GM12875 (cell line): ENCODE measurements at regions not wholly inside any gene's neighbourhood (a gene's known extent, or its start where the extent isn't known, plus 50 kb on each side); places are given as distances from the start of the nearest gene placed in this dataset.

Source experiments
- H3K4me3 ChIP-seq: one replicate; pipeline ENCODE4 v1.5.1; 2011; ENCODE audit warnings: low read depth, low read length, control low read depth
- TF ChIP-seq, protein P1 (sequence below): IDR thresholded peaks from 2 replicates; pipeline ENCODE4 v1.5.1; 2011; ENCODE audit warnings: low read depth, mild to moderate bottlenecking, control low read depth, inconsistent platforms, low read length, moderate library complexity, borderline replicate concordance; ENCODE audit not compliant: insufficient read depth

DNA sequence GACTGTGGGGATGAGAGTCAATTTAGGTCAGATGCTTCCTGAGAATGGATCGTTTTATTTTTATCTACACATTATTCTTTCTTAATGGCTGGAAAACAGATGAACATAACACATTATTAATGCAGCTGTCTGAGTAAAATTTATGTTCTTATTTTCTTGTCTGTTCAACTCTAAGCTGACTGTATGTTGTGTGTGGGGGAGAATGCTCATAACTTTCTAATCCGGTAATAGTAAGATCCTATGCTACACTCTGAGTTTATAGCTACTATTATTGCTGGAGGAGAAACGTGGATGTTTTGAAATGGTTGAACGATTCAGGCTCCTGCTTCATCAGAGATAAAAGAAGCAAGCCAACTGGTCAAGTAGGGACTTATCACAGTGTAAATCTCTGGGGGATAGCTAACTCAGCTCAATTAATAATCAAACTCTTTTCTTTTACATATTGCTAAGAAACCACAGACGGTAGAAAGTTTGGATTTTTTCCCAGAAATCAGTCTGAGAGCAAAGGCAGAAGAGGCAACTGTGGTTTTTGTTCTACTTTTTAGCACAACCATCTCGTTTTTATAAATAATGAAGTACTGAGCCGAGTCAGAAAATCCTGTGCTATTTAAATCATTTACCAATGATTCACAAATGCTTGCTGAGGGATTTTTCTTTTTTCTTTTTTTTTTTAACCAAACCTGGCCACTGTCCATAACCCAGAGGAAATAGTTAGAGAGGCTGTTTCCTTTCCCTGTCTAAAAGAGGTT is 265.0 kb upstream of the FAM174A start:
- TF ChIP-seq, protein P1, sequence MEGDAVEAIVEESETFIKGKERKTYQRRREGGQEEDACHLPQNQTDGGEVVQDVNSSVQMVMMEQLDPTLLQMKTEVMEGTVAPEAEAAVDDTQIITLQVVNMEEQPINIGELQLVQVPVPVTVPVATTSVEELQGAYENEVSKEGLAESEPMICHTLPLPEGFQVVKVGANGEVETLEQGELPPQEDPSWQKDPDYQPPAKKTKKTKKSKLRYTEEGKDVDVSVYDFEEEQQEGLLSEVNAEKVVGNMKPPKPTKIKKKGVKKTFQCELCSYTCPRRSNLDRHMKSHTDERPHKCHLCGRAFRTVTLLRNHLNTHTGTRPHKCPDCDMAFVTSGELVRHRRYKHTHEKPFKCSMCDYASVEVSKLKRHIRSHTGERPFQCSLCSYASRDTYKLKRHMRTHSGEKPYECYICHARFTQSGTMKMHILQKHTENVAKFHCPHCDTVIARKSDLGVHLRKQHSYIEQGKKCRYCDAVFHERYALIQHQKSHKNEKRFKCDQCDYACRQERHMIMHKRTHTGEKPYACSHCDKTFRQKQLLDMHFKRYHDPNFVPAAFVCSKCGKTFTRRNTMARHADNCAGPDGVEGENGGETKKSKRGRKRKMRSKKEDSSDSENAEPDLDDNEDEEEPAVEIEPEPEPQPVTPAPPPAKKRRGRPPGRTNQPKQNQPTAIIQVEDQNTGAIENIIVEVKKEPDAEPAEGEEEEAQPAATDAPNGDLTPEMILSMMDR: no peak
- no peak overlapping the region for H3K4me3 ChIP-seq

DNA sequence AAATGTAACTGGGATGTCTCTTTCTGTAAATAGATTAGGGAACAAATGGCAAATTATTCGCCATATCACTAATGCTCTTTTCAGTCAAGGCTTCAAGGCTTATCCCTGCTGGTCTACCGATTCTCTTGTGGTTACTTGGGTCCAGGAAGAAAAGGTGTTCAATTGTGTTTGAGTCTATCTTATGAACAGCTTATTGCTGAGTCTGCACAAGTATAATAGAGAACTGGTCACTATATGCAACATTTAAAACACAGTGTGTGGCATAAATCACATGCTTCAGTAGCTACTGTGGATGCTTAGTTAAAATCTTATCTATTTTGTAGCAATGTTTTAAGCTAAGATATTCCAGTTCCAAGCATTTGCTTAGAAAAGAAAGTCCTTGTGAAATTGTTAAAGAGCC is 274.2 kb upstream of the FAM174A start:
- TF ChIP-seq, protein P1: no peak
- H3K4me3 ChIP-seq: no peak overlapping the region

DNA sequence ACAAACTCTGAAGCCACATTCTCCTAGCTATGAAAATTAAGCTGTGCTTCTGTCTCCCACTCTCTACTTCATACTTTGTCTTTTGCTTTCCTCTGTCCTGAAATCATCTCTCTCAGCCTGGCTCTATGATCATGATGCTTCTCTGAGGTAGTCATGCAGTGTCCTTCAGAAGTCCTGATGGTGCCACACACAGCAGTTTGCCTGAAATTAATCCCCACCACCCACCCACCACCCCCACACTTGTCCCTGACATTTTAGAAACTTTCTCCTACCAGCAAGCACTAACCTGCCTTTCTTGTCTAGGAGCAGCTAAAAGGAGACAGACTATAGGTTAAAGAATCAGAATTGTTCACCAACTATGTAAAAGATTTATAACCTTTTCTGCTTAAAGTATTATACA is 282.2 kb upstream of the FAM174A start:
- TF ChIP-seq, protein P1: no peak
- no peak overlapping the region for H3K4me3 ChIP-seq

DNA sequence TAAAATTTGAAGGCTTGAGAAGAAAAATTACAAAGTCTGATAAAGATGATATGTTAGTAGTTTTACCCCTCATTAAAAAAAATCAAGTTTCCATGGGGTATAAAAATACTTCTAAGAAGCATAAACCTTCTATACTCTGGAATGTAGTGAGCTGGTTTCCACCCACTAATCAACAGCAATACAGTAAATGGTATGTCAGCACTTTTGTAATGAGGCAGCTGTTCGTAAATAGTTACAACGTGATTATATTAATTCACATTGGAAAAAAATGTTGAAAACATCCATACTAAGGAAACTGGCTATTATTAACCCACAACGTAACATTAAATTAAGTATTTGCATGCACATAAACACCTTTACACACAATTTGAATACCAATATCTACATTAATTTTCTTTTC is 283.1 kb upstream of the FAM174A start:
- no peak overlapping the region for H3K4me3 ChIP-seq
- TF ChIP-seq, protein P1: no peak

DNA sequence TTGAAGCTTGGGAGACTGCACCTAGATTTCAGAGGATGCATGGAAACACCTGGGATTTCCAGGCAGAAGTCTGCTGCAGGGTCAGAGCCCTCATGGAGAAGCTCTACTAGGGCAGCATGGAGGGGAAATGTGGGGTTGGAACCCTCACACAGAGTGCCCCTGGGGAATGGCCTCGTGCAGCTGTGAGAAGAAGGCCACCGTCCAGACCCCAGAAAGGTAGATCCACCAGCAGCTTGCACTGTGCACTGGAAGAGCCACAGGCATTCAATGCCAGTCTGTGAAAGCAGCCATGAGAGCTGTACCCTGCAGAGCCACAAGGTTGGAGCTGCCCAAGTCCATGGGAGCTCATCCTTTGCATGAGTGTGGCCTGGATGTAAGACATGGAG is 285.3 kb upstream of the FAM174A start:
- TF ChIP-seq, protein P1: no peak
- no peak overlapping the region for H3K4me3 ChIP-seq

DNA sequence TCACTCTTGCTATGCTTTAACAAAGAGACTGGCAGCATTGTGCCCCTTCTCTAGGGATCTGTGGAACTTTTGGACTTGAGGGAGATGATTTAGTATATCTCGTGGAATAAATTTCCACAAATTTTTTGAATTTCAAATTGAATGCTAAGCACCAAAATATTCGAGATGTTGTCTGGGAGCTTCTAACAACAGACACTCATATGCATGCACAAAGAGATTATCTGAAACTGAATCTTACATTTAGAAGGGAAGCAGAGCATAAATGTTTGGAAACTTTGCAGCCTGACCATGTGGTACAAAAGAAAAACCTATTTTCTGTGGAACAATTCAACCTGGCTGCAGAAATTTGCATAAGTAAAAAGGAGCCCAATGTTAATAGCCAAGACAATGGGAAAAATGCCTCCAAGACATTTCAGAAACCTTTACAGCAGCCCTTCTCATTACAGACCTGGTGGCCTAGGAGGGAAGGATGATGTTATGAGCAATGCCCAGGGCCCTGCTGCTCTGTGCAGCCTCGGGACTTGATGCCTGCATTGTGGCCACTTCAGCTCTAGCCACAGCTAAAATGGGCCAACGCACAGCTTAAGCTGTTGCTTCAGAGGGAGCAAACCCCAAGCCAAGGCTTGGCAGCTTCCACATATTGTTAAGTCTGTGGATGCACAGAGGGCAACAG is 285.8 kb upstream of the FAM174A start:
- no peak overlapping the region for H3K4me3 ChIP-seq

More for the DNA sequence above, 285.8 kb upstream of the FAM174A start:
- TF ChIP-seq, protein P1: no peak
